Activated naive CD4-positive, alpha-beta T cell treated with anti-CD3 and anti-CD28 coated beads for 36 hours (primary cell): ENCODE measurements at regions not wholly inside any gene's neighbourhood (a gene's known extent, or its start where the extent isn't known, plus 50 kb on each side); places are given as distances from the start of the nearest gene placed in this dataset.

Experiments
- CTCF ChIA-PET: fragments of 350-600 bp; sonication (Branson Sonifier 250); formaldehyde crosslinking; loops from one replicate; lab custom pipeline; 2021; ENCODE audit warnings: antibody characterized with exemption; lab: Charles Lee
- DNase-seq: peaks from one replicate; pipeline ENCODE4 v3.0.0-alpha.2; 2020
- H3K27ac Mint-ChIP-seq: one replicate; pipeline ENCODE4 v1.8.0; 2021; ENCODE audit warnings: mild to moderate bottlenecking, mixed read lengths
- H3K27me3 Mint-ChIP-seq: one replicate; pipeline ENCODE4 v1.8.0; 2021; ENCODE audit warnings: low read depth, mixed read lengths
- H3K36me3 Mint-ChIP-seq: one replicate; pipeline ENCODE4 v1.8.0; 2021; ENCODE audit warnings: low read depth, mixed read lengths
- H3K4me1 Mint-ChIP-seq: one replicate; pipeline ENCODE4 v1.8.0; 2021; ENCODE audit warnings: low read depth, mixed read lengths
- H3K4me3 Mint-ChIP-seq: one replicate; pipeline ENCODE4 v1.8.0; 2021; ENCODE audit warnings: mild to moderate bottlenecking, moderate library complexity, mixed read lengths
- H3K9me3 Mint-ChIP-seq: one replicate; pipeline ENCODE4 v1.8.0; 2021; ENCODE audit warnings: mixed read lengths
- intact Hi-C: fragments of 100-400 bp; cut with micrococcal nuclease; formaldehyde crosslinking; loops from one replicate; pipeline ENCODE4 v1.15.1; 2023

DNA sequence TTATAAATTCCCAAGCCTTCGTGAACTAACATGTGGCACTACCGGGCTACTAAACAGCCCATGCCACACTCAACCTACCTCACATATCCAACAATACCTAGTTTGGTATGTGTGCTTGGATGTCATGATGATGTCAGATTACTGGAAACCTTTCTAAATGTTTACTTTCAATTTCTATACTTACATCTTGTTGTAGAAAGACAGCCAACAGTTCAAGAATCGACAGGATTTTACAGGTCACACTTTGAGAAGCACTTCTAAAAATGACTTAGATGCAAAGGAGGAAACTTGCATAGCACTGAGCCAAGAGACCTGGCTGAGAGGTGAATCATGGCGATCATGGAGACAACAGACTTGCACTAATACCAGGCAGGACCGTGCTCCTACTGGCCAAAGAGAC is 209.9 kb downstream of the COL4A1 start:
- Mint-ChIP-seq H3K27ac (no peak overlapping the region), H3K4me3 (no peak overlapping the region), H3K9me3 (peaks cover 9% of the 10 kb centered on the region), H3K36me3 (no peaks in the 10 kb centered on the region), H3K27me3 (peaks cover 2% of the 10 kb centered on the region), H3K4me1 (no peaks in the 10 kb centered on the region)
- CTCF ChIA-PET, result no interaction called here
- intact Hi-C loops, result no loop called here
- no peak for DNase-seq

DNA sequence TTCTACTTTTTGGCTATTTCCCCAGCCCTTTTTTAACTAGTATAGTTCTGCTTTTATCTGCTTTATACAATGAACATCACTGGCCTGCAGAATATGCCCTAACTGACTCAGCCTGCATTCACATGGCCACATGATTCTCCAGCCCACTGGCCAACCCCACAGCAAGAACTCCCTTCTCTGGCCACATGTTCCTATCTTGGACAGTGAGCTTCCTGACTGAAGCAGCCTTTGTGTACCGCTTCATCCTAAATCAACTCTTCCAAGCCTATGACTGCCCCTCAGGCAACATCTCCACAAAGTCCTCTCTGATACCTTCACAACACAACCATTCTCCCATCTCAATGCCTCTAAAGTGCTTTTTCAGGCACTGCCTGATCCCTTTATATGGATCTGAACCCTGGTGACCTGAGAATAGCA is 214.1 kb downstream of the COL4A1 start:
- H3K4me1 Mint-ChIP-seq, result no peaks in the 10 kb centered on the region
- DNase-seq, result no peak
- H3K9me3 Mint-ChIP-seq, result no peaks in the 10 kb centered on the region
- H3K36me3 Mint-ChIP-seq, result no peaks in the 10 kb centered on the region
- intact Hi-C loops, result no loop called here
- CTCF ChIA-PET, result no interaction called here
- no peak overlapping the region for H3K4me3 Mint-ChIP-seq
- H3K27ac Mint-ChIP-seq, result no peak overlapping the region
- peaks cover 2% of the 10 kb centered on the region for H3K27me3 Mint-ChIP-seq

GRCh38 chr13:110089815-110090214 is 217.1 kb downstream of the COL4A1 start:
- Mint-ChIP-seq H3K9me3 (peaks cover 3% of the 10 kb centered on the region), H3K27me3 (no peaks in the 10 kb centered on the region)
- CTCF ChIA-PET, result no interaction called here

DNA sequence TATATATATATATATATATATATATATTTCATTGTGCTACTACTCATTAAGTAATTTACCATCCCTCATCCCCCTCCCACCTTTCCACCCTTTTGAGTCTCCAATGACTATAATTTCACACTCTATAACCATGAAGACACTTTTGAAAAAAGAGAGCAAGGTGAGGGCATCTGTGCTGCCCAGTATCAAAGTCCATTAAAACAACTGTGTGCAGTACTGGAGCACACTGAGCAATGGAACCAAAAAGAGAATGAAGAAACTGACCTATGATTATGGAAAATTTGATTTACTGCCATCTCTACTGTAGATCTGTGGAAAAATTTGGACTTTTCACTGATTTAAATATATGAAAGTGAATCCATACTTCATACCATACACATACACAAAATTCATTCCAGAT is 217.9 kb downstream of the COL4A1 start:
- Mint-ChIP-seq H3K27me3 (no peaks in the 10 kb centered on the region), H3K4me3 (no peak overlapping the region), H3K9me3 (peaks cover 3% of the 10 kb centered on the region), H3K36me3 (no peaks in the 10 kb centered on the region), H3K4me1 (no peaks in the 10 kb centered on the region), H3K27ac (no peak overlapping the region)
- CTCF ChIA-PET, result no interaction called here
- no peak for DNase-seq
- intact Hi-C loops, result no loop called here

More at GRCh38 chr13:110089815-110090214, 217.1 kb downstream of the COL4A1 start:
- Mint-ChIP-seq H3K4me3 (no peak overlapping the region), H3K36me3 (no peaks in the 10 kb centered on the region), H3K4me1 (no peaks in the 10 kb centered on the region), H3K27ac (no peak overlapping the region)
- DNase-seq, result no peak
- intact Hi-C loops, result no loop called here

GRCh38 chr13:110073982-110074381 is 233.0 kb downstream of the COL4A1 start:
- Mint-ChIP-seq H3K4me1 (no peaks in the 10 kb centered on the region), H3K27me3 (peaks cover 17% of the 10 kb centered on the region), H3K36me3 (no peaks in the 10 kb centered on the region), H3K9me3 (peaks cover 2% of the 10 kb centered on the region), H3K27ac (no peak overlapping the region), H3K4me3 (no peak overlapping the region)
- no peak for DNase-seq
- CTCF ChIA-PET, result no interaction called here
- intact Hi-C loops, result no loop called here

DNA sequence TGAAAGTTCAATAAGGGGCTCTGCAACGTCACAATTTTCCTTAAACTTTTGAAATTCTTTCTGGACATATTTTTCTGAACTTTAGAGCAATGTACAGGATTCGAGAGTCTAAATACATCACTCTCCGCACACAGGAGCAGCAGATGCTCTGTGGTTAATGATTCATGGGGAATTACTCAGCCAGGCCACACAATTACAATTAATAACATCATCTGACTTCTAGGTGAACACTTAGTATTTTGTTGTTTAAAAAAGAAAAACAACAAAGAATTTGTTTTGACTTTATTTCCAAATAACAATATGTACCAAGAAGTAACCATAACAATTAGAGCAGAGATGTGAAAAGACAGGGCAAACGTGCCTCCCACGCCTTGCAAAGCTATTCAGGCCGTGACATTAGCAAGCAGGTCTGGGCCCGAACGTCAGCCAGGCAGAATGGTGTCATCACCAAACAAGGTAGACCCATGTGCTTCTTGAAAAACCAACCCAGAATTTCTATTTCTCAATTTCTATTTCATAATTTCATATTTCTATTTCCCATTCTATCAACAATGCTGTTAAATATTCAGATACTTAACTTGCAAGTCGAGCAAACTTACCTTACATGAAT is 236.3 kb downstream of the COL4A1 start:
- Mint-ChIP-seq H3K4me1 (no peaks in the 10 kb centered on the region), H3K27ac (no peak overlapping the region), H3K9me3 (no peaks in the 10 kb centered on the region), H3K4me3 (no peak overlapping the region), H3K27me3 (peaks cover 4% of the 10 kb centered on the region), H3K36me3 (no peaks in the 10 kb centered on the region)
- intact Hi-C loops, result no loop called here
- no peak for DNase-seq
- CTCF ChIA-PET, result no interaction called here

GRCh38 chr13:110070046-110070445 is 236.9 kb downstream of the COL4A1 start:
- no peak overlapping the region for H3K27ac Mint-ChIP-seq
- H3K36me3 Mint-ChIP-seq, result no peaks in the 10 kb centered on the region
- intact Hi-C loops, result no loop called here
- no peaks in the 10 kb centered on the region for H3K4me1 Mint-ChIP-seq
- no peak for DNase-seq
- H3K4me3 Mint-ChIP-seq, result no peak overlapping the region
- no peaks in the 10 kb centered on the region for H3K9me3 Mint-ChIP-seq
- CTCF ChIA-PET, result no interaction called here
- H3K27me3 Mint-ChIP-seq, result peaks cover 4% of the 10 kb centered on the region

DNA sequence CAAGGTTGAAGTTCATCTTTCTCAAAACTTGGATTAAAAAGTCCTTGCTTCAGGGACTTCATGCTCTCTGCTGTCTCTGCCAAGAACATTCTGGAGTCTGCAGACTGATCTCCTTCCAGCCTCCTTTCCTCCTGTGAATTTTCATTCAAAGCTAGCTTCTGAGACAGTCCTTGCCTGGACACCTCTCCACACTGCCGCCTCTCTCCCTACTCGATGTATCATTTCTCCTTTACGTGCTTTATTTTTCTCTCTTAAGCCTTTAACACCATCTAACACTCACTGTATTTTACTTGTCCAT is 238.8 kb downstream of the COL4A1 start:
- Mint-ChIP-seq H3K4me1 (no peaks in the 10 kb centered on the region), H3K36me3 (no peaks in the 10 kb centered on the region), H3K27ac (no peak overlapping the region), H3K4me3 (no peak overlapping the region), H3K9me3 (no peaks in the 10 kb centered on the region), H3K27me3 (peaks cover 4% of the 10 kb centered on the region)
- CTCF ChIA-PET, result no interaction called here
- intact Hi-C loops, result no loop called here
- no peak for DNase-seq

- intact Hi-C loops, result no loop called here
- H3K9me3 Mint-ChIP-seq, result no peaks in the 10 kb centered on the region
- H3K27ac Mint-ChIP-seq, result no peak overlapping the region
- H3K4me3 Mint-ChIP-seq, result no peak overlapping the region
- DNase-seq, result no peak
- H3K4me1 Mint-ChIP-seq, result no peaks in the 10 kb centered on the region
- CTCF ChIA-PET, result no interaction called here
- no peaks in the 10 kb centered on the region for H3K36me3 Mint-ChIP-seq
- H3K27me3 Mint-ChIP-seq, result peaks cover 4% of the 10 kb centered on the region
Observed at GRCh38 chr13:110067355-110068175, 239.4 kb downstream of the COL4A1 start.

GRCh38 chr13:110065780-110066179 is 241.2 kb downstream of the COL4A1 start:
- intact Hi-C loops, result no loop called here
- H3K27me3 Mint-ChIP-seq, result peaks cover 3% of the 10 kb centered on the region
- CTCF ChIA-PET, result no interaction called here
- H3K36me3 Mint-ChIP-seq, result no peaks in the 10 kb centered on the region
- H3K9me3 Mint-ChIP-seq, result no peaks in the 10 kb centered on the region
- no peak overlapping the region for H3K4me3 Mint-ChIP-seq
- no peak for DNase-seq
- H3K27ac Mint-ChIP-seq, result no peak overlapping the region
- no peaks in the 10 kb centered on the region for H3K4me1 Mint-ChIP-seq

DNA sequence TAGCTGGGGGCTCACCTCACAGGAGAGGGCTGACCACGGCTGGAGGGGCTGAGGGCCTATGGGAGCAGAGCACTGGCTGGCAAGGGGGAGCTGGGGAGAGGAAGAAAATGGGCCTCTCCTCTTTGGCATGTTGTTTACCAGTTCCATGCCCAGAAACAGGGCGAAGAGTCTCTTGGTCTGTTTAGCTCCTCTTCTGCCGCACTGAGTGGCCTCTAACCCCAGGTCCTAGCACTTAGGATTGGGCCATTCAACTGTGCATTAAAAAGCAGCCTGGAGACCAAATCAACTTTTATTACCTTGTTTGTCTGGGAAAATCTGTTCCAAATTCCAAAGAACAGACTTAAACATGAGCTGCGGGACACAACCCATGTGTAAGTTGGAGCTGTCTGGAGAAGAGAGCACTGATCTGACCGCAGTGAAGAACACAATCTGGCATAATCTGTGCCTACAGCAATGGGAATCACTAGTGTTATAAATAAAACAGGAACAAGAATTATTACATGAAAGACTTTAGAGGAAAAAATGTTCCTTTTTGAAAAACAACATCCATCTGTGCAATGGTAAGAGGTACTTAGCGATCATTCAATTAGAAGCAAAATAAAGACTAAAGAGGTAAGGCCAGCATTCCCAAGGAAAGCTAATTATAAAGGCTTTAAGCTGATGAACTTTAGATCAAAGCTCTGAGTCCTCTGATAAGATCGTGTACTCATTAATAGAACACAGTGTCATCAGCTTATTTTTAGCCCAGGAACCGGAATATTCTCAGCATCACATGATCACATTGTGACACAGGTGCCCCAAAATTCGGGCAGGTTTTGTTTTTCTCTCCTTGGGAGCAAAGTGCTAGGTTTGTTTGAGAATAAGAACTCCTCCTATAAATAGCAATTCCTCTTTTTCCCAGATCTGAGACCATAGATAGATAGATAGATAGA is 243.2 kb downstream of the COL4A1 start:
- Mint-ChIP-seq H3K4me3 (no peak overlapping the region), H3K27me3 (no peaks in the 10 kb centered on the region), H3K36me3 (no peaks in the 10 kb centered on the region), H3K4me1 (no peaks in the 10 kb centered on the region), H3K9me3 (no peaks in the 10 kb centered on the region), H3K27ac (no peak overlapping the region)
- CTCF ChIA-PET, result no interaction called here
- intact Hi-C loops, result no loop called here
- DNase-seq, result no peak

DNA sequence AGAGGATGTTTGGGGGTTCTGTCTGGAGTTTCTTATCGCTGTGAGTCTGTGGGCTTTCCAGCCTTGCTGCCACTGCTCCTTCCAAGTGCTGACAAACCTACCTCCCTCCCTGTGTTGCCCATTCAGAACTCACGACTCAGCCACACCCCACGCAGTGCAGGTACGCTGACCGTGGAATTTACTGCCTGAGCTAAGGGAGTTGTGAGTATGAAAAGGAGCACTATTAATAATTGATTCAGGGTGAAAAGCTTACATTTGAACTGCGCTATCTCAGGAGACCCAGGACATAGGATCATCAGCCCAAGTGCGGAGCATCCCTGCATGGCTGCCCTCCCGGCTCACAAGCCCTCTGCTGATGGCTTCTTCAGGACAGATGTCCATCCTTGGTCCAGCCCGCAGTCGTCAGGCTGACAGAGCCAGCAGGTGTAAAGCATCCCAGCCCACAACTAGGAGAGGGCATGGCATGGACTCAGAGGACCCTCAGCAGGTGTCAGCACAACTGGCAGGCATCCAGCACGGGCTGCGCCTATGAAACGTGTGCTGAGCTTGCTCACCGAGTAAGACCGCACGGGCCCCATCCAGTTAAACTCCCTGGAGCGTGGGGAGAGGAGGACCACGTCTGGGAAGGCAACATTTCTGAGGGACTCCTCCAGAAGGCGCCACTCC is 244.0 kb downstream of the COL4A1 start:
- Mint-ChIP-seq H3K36me3 (no peaks in the 10 kb centered on the region), H3K9me3 (no peaks in the 10 kb centered on the region), H3K4me3 (no peak overlapping the region), H3K27ac (no peak overlapping the region), H3K4me1 (no peaks in the 10 kb centered on the region), H3K27me3 (no peaks in the 10 kb centered on the region)
- CTCF ChIA-PET, result no interaction called here
- intact Hi-C loops, result no loop called here
- DNase-seq, result no peak
